HG03066 (cell line): ENCODE measurements at regions not wholly inside any gene's neighbourhood (a gene's known extent, or its start where the extent isn't known, plus 50 kb on each side); places are given as distances from the start of the nearest gene placed in this dataset.
"Not testable (repeated sequence)": the region's sequence is repeated elsewhere in the genome, so short reads cannot be mapped to it uniquely, and the experiment has no call there.

Source experiments
- ATAC-seq: cut with Tn5 transposase; IDR thresholded peaks from one replicate; pipeline ENCODE4 v1.9.1; 2021; ENCODE audit warnings: low read depth; ENCODE audit not compliant: unreplicated experiment

GRCh38 chr2:199042660-199043379 lies 414.9 kb downstream of the SATB2 start:
- ATAC-seq, result no peak

GRCh38 chr2:199040522-199040921 lies 417.2 kb downstream of the SATB2 start:
- ATAC-seq, result no peak

GRCh38 chr2:199033761-199034160 lies 424.0 kb downstream of the SATB2 start:
- ATAC-seq, result not testable (repeated sequence)

DNA sequence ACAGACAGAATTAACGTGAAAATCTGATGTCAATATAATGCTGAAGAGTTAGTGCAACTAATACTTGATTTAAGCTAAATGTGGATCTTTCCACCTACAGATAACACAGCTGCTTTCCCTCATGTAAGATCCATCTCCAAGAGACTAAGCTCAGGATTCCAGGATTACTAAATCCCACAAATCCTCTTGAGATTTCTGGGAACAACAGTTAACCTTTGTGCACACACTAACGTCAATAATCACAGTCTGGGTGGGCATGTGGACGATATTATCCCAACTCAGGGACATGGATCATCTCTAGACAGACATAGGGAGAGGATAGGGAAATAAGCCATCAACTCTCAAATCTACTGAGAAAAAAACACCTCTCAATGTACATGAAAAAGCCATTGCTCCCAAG lies 432.6 kb downstream of the SATB2 start:
- no peak for ATAC-seq

DNA sequence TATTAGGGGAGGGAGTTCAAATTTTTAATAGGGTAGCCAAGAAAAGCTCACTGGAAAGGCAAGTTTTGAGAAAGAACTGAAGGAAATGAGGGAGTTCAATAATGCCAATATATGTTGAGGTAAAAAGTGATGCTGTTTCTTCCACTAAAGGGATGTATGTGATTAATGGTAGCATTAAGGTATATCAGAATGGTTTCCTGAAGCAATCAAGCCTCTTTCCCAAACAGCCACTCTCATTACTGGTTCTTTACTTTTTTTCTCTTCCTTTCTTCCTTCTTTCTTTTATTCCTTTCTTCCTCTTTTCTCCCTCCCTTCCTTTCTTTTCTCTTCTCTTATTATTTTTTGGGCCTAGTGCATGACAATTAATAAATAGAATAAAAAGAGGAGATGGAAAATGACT lies 433.5 kb downstream of the SATB2 start:
- no peak for ATAC-seq

DNA sequence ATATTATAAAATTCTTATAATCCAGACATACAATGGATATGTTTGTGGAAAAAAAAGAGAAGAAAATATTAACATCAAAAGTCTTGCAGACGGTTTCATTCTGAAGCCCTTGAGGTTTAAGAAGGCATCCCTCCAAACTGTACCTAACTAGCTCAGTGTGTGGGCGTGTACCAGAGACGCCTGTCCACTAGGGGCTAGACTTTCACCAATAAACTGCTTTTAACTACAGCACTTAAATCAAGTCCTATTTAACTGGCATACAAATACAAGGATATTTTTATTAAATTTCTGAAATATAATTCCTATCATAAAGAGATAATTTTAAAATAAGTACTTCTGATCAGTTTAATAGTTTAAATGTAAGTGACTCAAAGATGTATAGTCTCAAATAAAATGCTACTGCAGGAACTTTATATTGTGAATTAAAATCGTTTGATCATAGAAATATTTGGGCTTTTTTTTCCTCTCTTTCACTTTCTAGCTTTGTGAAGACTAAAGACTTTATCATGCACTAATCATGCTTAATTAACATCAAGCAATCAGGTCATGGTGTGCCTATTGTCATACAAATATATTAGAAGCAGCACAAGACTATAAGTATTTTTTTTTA lies 437.7 kb downstream of the SATB2 start:
- ATAC-seq, result no peak

DNA sequence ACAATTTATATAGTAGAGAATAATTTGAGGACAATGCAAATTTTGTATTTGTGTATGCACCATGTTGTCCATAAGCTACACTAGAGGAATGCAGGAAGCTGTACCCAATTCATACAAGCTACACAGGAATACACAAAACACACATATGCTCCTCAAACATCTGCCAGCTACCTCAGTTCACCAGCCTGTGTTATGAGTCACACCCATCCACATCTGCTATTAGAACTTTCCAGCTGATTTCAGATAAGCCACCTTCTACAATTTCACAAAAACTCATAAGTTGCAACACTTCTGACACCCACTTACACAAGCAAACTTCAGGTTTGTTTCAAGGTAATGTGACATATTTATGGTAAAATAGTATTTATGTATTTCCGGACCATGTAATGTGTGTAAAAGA lies 438.9 kb downstream of the SATB2 start:
- no peak for ATAC-seq

GRCh38 chr2:199015072-199015471 lies 442.7 kb downstream of the SATB2 start:
- no peak for ATAC-seq

GRCh38 chr2:199014226-199014625 lies 443.5 kb downstream of the SATB2 start:
- no peak for ATAC-seq

DNA sequence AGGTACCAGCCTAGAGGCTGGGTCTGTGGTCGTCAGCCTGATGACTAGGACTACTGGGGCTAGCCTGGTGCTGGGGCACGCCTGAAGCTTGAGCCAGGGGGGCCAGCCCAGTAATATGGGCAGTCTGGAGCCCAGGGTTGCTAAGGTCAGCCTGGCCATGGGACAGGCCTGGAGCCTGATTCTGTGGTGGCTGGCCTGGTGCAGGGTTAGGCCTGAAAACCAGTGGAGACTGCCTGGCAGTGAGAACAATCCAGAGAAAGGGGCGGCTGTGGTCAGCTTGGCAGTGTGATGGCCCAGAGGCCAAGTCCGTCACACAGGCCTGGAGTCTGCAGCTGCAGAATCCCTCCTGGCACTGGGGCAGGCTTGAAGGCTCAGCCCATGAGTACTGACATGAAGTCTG lies 445.8 kb downstream of the SATB2 start:
- ATAC-seq, result no peak

DNA sequence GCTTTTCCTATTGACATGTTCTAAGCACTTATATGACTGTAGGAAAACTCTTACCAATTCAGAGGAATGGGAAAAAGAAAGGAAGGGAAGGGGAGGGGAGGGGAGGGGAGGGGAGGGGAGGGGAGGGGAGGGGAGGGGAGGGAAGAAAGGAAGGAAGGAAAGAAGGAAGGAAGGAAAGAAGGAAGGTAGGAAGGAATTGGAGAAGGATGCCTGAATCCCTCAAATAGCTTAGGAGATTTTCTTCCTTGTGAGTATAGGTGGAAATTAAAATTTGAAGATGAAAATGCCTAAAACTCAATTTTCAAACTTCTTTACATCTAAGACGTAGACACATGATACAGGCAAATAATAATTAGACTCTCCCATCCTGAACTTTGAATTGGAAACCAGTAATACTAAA lies 463.1 kb downstream of the SATB2 start:
- no peak for ATAC-seq

DNA sequence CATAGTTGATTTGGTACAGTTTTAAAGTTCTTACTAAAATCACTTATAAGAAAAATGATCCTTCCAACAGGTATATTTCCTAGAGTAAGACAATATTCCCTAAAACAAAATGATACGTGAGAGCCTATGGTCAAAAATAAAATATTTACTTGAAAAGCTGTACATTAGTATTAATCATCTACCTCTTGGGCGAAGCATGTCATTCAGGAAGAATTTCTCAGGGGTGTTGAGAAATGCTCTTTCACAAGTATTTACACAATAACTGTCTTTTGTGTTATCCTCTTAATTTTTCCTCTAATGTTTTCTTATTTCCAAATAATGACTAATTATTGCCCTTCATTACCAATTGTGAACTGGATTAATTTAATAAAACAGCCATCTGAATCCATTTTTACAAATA lies 466.3 kb downstream of the SATB2 start:
- no peak for ATAC-seq

DNA sequence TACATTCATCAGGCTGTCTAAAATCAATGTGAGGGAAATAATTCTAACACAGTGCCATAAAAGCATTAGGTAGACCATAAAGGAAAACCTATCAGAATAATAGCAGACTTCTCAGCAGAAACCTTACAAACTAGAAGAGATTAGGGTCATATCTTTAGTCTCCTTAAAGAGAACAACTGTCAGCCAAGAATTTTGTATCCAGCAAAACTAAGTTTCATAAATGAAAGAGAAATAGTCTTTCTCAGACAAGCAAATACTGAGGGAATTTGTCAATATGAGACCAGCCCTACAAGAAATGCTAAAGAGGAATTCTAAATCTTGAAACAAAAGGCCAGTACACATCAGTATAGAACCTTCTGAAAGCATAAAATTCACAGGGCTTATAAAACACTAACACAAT lies 482.0 kb downstream of the SATB2 start:
- no peak for ATAC-seq

- ATAC-seq, result no peak
Observed at GRCh38 chr2:198973785-198974184, 484.0 kb downstream of the SATB2 start.

- ATAC-seq, result no peak
Observed at GRCh38 chr2:198973181-198973580, 484.6 kb downstream of the SATB2 start.

DNA sequence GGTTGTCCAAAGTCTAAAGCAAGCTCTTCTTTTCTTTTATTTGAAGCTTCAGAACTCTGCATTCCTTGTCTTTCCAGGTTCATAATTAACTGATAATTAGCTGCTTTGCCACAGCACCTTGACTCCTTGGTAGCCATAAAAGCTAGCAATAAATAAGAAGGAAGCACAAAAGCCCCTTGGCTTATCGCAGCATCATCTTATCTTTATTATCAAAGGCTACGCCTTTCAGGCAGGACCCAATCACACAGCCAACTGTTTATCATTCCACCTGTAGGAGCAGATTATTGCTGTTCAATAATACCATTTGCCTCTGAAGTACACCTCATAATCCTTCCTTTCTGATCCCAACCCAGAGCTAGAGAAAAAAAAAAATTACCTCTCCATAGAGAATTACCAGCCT lies 489.2 kb downstream of the SATB2 start:
- no peak for ATAC-seq

DNA sequence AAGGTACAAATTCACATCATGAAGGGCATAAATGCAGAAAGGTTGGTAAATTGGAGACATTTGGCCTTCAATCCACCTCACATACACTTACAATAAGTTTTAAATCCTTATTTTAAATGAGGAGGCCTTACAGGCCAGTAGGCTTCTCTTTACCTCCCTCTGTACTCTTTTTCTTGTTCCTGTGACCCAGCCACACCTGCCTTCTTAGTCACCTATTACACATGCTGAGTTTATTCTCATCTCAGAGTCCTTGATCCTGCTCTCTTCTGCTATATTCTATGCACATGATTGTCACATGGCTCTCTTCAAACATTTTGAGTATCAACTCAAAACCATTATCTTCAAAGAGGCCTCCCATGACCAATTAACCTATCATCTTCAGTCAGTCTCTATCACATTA lies 491.5 kb downstream of the SATB2 start:
- no peak for ATAC-seq

- no peak for ATAC-seq
Observed at GRCh38 chr2:198961547-198961946, 496.2 kb downstream of the SATB2 start.

DNA sequence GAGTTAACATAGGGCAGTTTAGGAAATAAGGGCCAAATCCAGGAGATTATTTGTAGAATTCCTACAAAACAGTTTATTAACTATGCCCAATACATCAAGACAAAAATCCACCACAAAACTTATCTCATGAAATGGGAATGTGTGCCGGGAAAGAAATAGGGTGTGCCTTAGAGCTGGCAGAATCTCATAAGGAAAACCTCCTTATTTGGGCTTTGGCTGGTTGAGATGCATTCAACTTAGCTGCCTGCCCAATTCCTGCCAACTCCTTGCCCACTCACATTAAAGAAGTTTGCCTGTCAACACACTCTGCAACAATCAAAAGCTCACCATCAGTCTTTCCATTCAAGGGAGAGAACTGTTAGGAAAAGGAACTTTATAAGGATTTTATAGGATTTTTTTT lies 500.6 kb downstream of the SATB2 start:
- ATAC-seq, result no peak

DNA sequence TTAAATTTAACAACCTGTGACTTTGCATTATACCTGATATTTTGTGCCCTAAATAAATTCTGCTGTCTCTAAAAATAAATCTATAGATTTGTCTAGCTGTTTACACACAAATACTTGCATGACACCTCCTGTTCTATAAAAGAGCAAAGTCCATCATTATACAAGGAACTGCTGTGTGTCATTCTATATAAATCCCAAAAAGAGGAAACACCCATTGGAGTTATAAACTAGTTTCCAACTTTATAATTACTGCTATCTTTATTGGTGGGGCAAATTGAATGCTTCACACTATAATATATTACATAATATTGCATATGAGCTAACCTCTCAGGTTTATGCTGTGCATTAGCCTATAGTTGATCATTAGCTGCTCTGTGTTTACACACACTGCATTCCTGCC lies 504.4 kb downstream of the SATB2 start:
- no peak for ATAC-seq

- no peak for ATAC-seq
Observed at GRCh38 chr2:198950803-198951202, 506.9 kb downstream of the SATB2 start.

GRCh38 chr2:198945496-198945895 lies 512.2 kb downstream of the SATB2 start:
- ATAC-seq, result no peak

- no peak for ATAC-seq
Observed at GRCh38 chr2:198930170-198930569, 527.6 kb downstream of the SATB2 start.
